ENCODE measurements at regions not wholly inside any gene's neighbourhood (a gene's known extent, or its start where the extent isn't known, plus 50 kb on each side); places are given as distances from the start of the nearest gene placed in this dataset.

DNA sequence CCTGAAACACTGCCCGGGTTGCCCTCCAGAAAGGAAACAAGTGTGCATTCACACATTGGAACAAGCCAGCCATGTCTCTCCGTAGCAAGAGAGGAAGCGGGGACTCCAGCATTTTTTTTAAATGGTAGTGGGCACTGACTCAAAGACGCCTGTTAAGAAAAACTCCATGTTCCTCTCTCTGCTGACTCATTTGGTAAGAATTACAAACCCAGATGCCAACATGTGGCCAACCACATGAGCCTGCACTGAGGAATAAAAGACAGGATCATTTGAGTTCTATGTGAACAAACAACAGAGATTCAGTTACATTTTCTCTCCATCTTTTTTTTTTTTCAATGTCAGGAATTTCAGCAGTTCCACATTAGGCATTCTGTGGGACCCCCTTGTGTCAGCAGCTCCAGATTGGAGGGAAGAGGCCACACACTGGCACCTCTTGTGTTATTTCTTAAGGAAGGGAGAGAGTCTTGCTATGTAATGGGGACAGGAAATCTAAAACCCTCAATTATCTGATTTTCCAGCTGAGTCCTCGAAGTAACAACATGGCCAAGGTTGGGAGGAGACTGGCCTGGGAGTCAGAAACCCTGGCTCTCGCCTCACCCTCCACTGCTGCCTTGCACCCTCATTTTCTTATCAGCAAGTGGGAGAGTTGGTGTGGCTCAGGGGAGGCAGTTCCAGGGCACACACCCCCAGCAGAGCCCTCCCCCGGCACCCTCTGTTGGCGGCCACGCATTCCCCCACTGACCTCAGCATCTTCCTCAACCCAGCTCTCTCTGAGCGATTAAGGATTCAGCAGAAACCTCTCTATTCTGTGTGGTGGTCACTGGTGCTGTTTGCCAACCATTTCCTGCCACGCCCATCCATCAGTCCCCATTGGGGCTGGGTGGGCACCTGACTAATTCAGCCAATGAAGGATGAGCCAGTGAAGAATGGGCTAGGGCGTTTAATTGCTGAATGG lies 173.0 kb downstream of the FOXL1 start:
- H3K36me3 Mint-ChIP-seq = no peaks in the 10 kb centered on the region
- H3K9me3 Mint-ChIP-seq = no peaks in the 10 kb centered on the region
- Histone ChIP-seq H3K27ac (ENCODE audit: low read length) (no peak overlapping the region), H3K9me3 (ENCODE audit: control insufficient read depth, insufficient read depth, low read length) (no peaks in the 10 kb centered on the region), H3K4me3 (ENCODE audit: low read length) (no peak overlapping the region), H3K27me3 (ENCODE audit: control insufficient read depth, insufficient read depth, low read length) (no peaks in the 10 kb centered on the region), H3K36me3 (ENCODE audit: control insufficient read depth, insufficient read depth, low read length) (no peaks in the 10 kb centered on the region), H3K4me1 (ENCODE audit: control insufficient read depth, insufficient read depth, low read length) (no peaks in the 10 kb centered on the region)
- peaks cover 6 to 8% of the 10 kb centered on the region in 2 donors for H3K27me3 Mint-ChIP-seq (ENCODE audit: low read depth in 2 of 2)
- no peaks in the 10 kb centered on the region for H3K4me1 Mint-ChIP-seq
- no peak for DNase-seq
- TF ChIP-seq, protein P1, sequence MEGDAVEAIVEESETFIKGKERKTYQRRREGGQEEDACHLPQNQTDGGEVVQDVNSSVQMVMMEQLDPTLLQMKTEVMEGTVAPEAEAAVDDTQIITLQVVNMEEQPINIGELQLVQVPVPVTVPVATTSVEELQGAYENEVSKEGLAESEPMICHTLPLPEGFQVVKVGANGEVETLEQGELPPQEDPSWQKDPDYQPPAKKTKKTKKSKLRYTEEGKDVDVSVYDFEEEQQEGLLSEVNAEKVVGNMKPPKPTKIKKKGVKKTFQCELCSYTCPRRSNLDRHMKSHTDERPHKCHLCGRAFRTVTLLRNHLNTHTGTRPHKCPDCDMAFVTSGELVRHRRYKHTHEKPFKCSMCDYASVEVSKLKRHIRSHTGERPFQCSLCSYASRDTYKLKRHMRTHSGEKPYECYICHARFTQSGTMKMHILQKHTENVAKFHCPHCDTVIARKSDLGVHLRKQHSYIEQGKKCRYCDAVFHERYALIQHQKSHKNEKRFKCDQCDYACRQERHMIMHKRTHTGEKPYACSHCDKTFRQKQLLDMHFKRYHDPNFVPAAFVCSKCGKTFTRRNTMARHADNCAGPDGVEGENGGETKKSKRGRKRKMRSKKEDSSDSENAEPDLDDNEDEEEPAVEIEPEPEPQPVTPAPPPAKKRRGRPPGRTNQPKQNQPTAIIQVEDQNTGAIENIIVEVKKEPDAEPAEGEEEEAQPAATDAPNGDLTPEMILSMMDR (IDR thresholded peaks at IDR 0.05) = no peak
- 64% methylated on average over 12 of the region's 12 CpGs for WGBS (ENCODE audit: insufficient coverage)
- no peak overlapping the region for H3K27ac Mint-ChIP-seq
- H3K4me3 Mint-ChIP-seq = no peak overlapping the region
- intact Hi-C loops (cut with micrococcal nuclease) = no loop called here
- ATAC-seq = no peak

DNA sequence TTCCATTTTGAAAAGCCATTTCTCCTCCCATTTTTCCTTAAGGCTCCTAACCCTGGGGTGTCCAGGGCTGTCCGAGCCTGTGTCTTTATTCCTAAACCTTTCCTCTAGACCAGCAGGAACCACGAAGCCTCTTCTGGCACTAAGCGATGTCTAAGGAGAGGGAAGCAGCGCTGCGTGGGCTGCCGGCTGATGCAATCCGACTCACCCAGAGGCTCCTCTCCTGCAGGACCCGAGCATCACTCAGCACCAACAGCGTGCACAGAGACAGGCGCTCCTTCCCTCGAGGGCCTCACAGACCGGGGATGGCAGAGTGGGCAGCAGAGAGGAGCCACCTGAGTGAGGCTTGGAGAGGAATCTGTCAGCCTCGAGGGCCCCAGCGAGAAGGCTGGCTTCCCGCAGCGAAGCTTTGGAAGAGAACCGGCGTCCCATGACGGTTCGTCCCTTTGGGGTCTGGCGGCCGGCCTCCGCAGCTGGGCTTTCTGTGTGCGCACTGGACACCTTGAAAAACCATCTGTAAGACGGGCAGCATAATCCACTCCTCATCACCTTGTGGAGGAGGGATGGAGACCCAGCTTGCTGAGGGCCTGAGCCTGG lies 174.3 kb downstream of the FOXL1 start:
- Histone ChIP-seq H3K4me1 (ENCODE audit: control insufficient read depth, insufficient read depth, low read length) (no peaks in the 10 kb centered on the region), H3K27ac (ENCODE audit: low read length) (no peak overlapping the region), H3K9me3 (ENCODE audit: control insufficient read depth, insufficient read depth, low read length) (no peaks in the 10 kb centered on the region), H3K4me3 (ENCODE audit: low read length) (no peak overlapping the region), H3K27me3 (ENCODE audit: control insufficient read depth, insufficient read depth, low read length) (no peaks in the 10 kb centered on the region), H3K36me3 (ENCODE audit: control insufficient read depth, insufficient read depth, low read length) (no peaks in the 10 kb centered on the region)
- DNase-seq (no peak), ATAC-seq (no peak)
- Mint-ChIP-seq H3K4me3 (no peak overlapping the region), H3K27ac (no peak overlapping the region), H3K27me3 (ENCODE audit: low read depth in 2 of 2) (peaks cover 9 to 12% of the 10 kb centered on the region in 2 donors), H3K9me3 (no peaks in the 10 kb centered on the region), H3K36me3 (no peaks in the 10 kb centered on the region), H3K4me1 (peaks cover 7 to 8% of the 10 kb centered on the region in 2 donors)
- intact Hi-C loops (cut with micrococcal nuclease) = no loop called here
- 91% methylated on average over 24 of the region's 25 CpGs for WGBS (ENCODE audit: insufficient coverage)
- TF ChIP-seq, protein P1 (IDR thresholded peaks at IDR 0.05) = no peak

DNA sequence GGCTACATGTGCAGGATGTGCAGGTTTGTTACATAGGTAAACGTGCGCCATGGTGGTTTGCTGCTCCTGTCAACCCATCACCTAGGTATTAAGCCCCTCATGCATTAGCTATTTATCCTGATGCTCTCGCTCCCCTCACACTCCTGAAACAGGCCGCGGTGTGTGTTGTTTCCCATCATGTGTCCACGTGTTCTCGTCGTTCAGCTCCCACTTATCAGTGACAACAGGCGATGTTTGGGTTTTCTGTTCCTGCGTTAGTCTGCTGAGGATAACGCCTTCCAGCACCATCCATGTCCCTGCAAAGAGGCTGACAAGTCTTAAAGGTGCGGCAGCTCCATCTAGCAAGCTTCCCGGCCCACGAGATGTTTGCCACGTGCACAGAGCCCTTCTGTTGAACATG lies 175.1 kb downstream of the FOXL1 start:
- WGBS (ENCODE audit: insufficient coverage) = 90% methylated on average over 15 of the region's 15 CpGs
- TF ChIP-seq, protein P1 (IDR thresholded peaks at IDR 0.05) = no peak
- Mint-ChIP-seq H3K4me1 (peaks cover 7 to 8% of the 10 kb centered on the region in 2 donors), H3K9me3 (no peaks in the 10 kb centered on the region), H3K4me3 (no peak overlapping the region), H3K27ac (no peak overlapping the region), H3K27me3 (ENCODE audit: low read depth in 2 of 2) (peaks cover 8 to 9% of the 10 kb centered on the region in 2 donors), H3K36me3 (no peaks in the 10 kb centered on the region)
- Histone ChIP-seq H3K36me3 (ENCODE audit: control insufficient read depth, insufficient read depth, low read length) (no peaks in the 10 kb centered on the region), H3K27ac (ENCODE audit: low read length) (no peak overlapping the region), H3K4me1 (ENCODE audit: control insufficient read depth, insufficient read depth, low read length) (no peaks in the 10 kb centered on the region), H3K4me3 (ENCODE audit: low read length) (no peak overlapping the region), H3K9me3 (ENCODE audit: control insufficient read depth, insufficient read depth, low read length) (no peaks in the 10 kb centered on the region), H3K27me3 (ENCODE audit: control insufficient read depth, insufficient read depth, low read length) (no peaks in the 10 kb centered on the region)
- ATAC-seq = no peak
- intact Hi-C loops (cut with micrococcal nuclease) = no loop called here
- DNase-seq = no peak

Data from natural killer cell (primary cell).